ENCODE measurements at regions not wholly inside any gene's neighbourhood (a gene's known extent, or its start where the extent isn't known, plus 50 kb on each side); places are given as distances from the start of the nearest gene placed in this dataset.

DNA sequence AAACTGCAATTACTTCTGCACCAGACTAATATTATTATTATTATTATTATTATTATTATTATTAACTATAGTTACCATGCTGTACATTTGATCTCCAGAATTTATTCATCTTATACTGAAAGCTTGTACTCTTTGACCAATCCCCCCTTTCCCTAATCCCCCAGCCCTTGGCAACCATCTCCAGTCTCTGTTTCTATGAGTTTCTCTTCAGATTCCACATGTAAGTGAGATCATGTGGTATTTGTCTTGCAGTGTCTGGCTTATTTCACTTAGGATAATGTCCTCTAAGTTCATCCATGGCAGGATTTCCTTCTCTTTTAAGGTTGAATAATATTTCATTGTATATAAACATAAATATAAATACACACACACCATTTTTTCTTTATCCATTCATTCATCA is 287.0 kb upstream of the DAB2 start:
- TF ChIP-seq, protein P1, sequence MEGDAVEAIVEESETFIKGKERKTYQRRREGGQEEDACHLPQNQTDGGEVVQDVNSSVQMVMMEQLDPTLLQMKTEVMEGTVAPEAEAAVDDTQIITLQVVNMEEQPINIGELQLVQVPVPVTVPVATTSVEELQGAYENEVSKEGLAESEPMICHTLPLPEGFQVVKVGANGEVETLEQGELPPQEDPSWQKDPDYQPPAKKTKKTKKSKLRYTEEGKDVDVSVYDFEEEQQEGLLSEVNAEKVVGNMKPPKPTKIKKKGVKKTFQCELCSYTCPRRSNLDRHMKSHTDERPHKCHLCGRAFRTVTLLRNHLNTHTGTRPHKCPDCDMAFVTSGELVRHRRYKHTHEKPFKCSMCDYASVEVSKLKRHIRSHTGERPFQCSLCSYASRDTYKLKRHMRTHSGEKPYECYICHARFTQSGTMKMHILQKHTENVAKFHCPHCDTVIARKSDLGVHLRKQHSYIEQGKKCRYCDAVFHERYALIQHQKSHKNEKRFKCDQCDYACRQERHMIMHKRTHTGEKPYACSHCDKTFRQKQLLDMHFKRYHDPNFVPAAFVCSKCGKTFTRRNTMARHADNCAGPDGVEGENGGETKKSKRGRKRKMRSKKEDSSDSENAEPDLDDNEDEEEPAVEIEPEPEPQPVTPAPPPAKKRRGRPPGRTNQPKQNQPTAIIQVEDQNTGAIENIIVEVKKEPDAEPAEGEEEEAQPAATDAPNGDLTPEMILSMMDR (IDR thresholded peaks at IDR 0.05; ENCODE audit: low read length) = no peak
- TF ChIP-seq EZH2phosphoT487 (IDR thresholded peaks at IDR 0.05; ENCODE audit: low read length) (no peak), EZH2 (optimal IDR thresholded peaks at IDR 0.05; ENCODE audit: low read depth, low read length) (no peak)

Data from MM.1S (cell line).